ENCODE measurements at regions not wholly inside any gene's neighbourhood (a gene's known extent, or its start where the extent isn't known, plus 50 kb on each side); places are given as distances from the start of the nearest gene placed in this dataset.

GRCh38 chr2:42108852-42109251 is 60.3 kb upstream of the EML4 start:
- Histone ChIP-seq H3K27me3 (ENCODE audit: control insufficient read depth, insufficient read depth, low read length) (no peaks in the 10 kb centered on the region), H3K36me3 (ENCODE audit: control insufficient read depth, insufficient read depth, low read length) (no peaks in the 10 kb centered on the region), H3K4me1 (ENCODE audit: control insufficient read depth, insufficient read depth, low read length) (peaks cover 31% of the 10 kb centered on the region), H3K4me3 (ENCODE audit: low read depth in 2 of 2, low read length in 2 of 2) (no peak overlapping the region), H3K9me3 (ENCODE audit: control insufficient read depth, insufficient read depth, low read depth, low read length) (no peaks in the 10 kb centered on the region), H3K27ac (ENCODE audit: low read length) (peak overlapping the region; percentile 57; the same call in 1 of the 2 replicates)
- ATAC-seq, result no peak
- TF ChIP-seq CTCF (IDR thresholded peaks at IDR 0.05) (no peak), POLR2AphosphoS5 (IDR thresholded peaks at IDR 0.05; ENCODE audit: low read depth, low read length) (no peak), TCF7L2 (IDR thresholded peaks at IDR 0.05; ENCODE audit: low read depth, low read length) (no peak), SIN3A (IDR thresholded peaks at IDR 0.05; ENCODE audit: borderline replicate concordance, insufficient read depth, low read depth, low read length) (no peak)
- TF ChIP-seq, protein P1, sequence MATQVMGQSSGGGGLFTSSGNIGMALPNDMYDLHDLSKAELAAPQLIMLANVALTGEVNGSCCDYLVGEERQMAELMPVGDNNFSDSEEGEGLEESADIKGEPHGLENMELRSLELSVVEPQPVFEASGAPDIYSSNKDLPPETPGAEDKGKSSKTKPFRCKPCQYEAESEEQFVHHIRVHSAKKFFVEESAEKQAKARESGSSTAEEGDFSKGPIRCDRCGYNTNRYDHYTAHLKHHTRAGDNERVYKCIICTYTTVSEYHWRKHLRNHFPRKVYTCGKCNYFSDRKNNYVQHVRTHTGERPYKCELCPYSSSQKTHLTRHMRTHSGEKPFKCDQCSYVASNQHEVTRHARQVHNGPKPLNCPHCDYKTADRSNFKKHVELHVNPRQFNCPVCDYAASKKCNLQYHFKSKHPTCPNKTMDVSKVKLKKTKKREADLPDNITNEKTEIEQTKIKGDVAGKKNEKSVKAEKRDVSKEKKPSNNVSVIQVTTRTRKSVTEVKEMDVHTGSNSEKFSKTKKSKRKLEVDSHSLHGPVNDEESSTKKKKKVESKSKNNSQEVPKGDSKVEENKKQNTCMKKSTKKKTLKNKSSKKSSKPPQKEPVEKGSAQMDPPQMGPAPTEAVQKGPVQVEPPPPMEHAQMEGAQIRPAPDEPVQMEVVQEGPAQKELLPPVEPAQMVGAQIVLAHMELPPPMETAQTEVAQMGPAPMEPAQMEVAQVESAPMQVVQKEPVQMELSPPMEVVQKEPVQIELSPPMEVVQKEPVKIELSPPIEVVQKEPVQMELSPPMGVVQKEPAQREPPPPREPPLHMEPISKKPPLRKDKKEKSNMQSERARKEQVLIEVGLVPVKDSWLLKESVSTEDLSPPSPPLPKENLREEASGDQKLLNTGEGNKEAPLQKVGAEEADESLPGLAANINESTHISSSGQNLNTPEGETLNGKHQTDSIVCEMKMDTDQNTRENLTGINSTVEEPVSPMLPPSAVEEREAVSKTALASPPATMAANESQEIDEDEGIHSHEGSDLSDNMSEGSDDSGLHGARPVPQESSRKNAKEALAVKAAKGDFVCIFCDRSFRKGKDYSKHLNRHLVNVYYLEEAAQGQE (IDR thresholded peaks at IDR 0.05; ENCODE audit: insufficient read depth in 1 of 2, low read depth in 2 of 2, low read length in 1 of 2), result no peak
- intact Hi-C loops (cut with micrococcal nuclease; ENCODE audit: unreplicated experiment), result no loop called here
- in situ Hi-C loops (cut with HindIII; ENCODE audit: low pct_unique_long_range_greater_than_20kb, low sequenced_read_pairs), result no loop called here
- ChIA-PET CTCF (no interaction called here), POLR2A (no interaction called here)
- BruUV-seq (replicated peaks), result no TSS peak
- no peak for DNase-seq (ENCODE audit: low read depth, low spot score)

DNA sequence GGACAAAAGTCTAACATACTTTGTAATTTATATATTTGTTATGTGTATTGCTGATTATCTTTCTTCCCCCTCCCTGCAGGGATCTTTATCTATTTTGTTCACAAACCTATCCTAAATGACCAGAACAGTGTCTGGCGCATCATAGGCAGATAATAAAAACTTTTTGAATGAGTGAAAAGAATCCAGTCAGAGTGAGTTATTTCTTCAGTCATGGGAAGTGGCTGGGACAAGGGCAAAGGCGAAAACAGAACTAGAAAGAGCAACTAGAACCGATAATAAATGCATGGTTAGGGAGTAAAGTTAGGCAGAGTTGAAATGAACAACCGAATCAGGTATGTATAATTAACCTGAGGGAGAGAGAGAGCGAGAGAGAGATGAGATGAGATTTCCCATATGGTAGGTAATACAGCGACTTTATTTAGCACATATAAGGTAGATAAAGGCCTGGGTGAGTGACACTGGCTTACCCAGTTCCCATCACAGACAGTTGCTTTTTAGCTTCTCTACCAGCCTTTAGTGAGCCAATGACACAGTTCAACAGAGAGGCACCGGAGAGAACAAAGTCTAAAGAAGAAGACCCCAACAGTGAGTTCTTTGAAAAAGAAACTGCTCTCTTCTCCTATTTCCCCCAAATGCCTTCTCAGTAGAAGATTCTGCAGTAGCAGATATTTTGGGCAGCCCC is 59.1 kb upstream of the EML4 start:
- TF ChIP-seq TCF7L2 (IDR thresholded peaks at IDR 0.05; ENCODE audit: low read depth, low read length) (no peak), SIN3A (IDR thresholded peaks at IDR 0.05; ENCODE audit: borderline replicate concordance, insufficient read depth, low read depth, low read length) (no peak), CTCF (IDR thresholded peaks at IDR 0.05) (no peak)
- CTCF ChIA-PET, result no interaction called here
- ATAC-seq (peak; percentile 28), DNase-seq (ENCODE audit: low read depth, low spot score) (no peak)
- intact Hi-C loops (cut with micrococcal nuclease; ENCODE audit: unreplicated experiment), result no loop called here
- H3K36me3 ChIP-seq (ENCODE audit: control insufficient read depth, insufficient read depth, low read length), result no peaks in the 10 kb centered on the region
- 0 out of 4 replicates have a peak overlapping the region, but pooled peaks of 1 of the 2 experiments have one; percentile 0 for H3K4me3 ChIP-seq (ENCODE audit: low read depth in 2 of 2, low read length in 2 of 2)
- POLR2A ChIA-PET, result no interaction called here
- no peaks in the 10 kb centered on the region for H3K27me3 ChIP-seq (ENCODE audit: control insufficient read depth, insufficient read depth, low read length)
- H3K9me3 ChIP-seq (ENCODE audit: control insufficient read depth, insufficient read depth, low read depth, low read length), result no peaks in the 10 kb centered on the region
- peak overlapping the region; percentile 81 for H3K27ac ChIP-seq (ENCODE audit: low read length)
- in situ Hi-C loops (cut with HindIII; ENCODE audit: low pct_unique_long_range_greater_than_20kb, low sequenced_read_pairs), result no loop called here
- peaks cover 24% of the 10 kb centered on the region for H3K4me1 ChIP-seq (ENCODE audit: control insufficient read depth, insufficient read depth, low read length)
- BruUV-seq (replicated peaks), result no TSS peak
